GM23338 (cell line): ENCODE measurements at regions not wholly inside any gene's neighbourhood (a gene's known extent, or its start where the extent isn't known, plus 50 kb on each side); places are given as distances from the start of the nearest gene placed in this dataset.

Experiments
- ATAC-seq: fragments of 200-7000 bp; cut with Tn5 transposase; 3 replicates; pipeline ENCODE4 v1.9.1; 2020
- DNase-seq: peaks from one replicate; pipeline ENCODE4 v3.0.0-alpha.2; 2015; ENCODE audit warnings: low spot score
- H2AFZ ChIP-seq: fragments of 200-600 bp; sonication (generic); 2 replicates; pipeline ENCODE4 v1.8.0; 2016; ENCODE audit warnings: antibody characterized with exemption, mild to moderate bottlenecking, moderate library complexity
- H3F3A ChIP-seq: fragments of 200-600 bp; sonication (generic); replicated peaks from 2 replicates; pipeline ENCODE4 v1.8.0; 2017; ENCODE audit warnings: antibody characterized with exemption, mixed run types, low read depth
- H3K27ac ChIP-seq: fragments of 200-600 bp; sonication (generic); 2 replicates; pipeline ENCODE4 v1.6.1; 2016; ENCODE audit warnings: low read depth
- H3K27me3 ChIP-seq: fragments of 200-600 bp; sonication (generic); 2 replicates; pipeline ENCODE4 v1.8.0; 2016; ENCODE audit warnings: mild to moderate bottlenecking, mixed run types, moderate library complexity; ENCODE audit not compliant: insufficient read depth
- H3K36me3 ChIP-seq: fragments of 200-600 bp; sonication (generic); 2 replicates; pipeline ENCODE4 v1.8.0; 2016; ENCODE audit warnings: mild to moderate bottlenecking; ENCODE audit not compliant: insufficient read depth
- H3K4me1 ChIP-seq: fragments of 200-600 bp; sonication (generic); 2 replicates; pipeline ENCODE4 v1.8.0; 2016; ENCODE audit warnings: mild to moderate bottlenecking, moderate library complexity; ENCODE audit not compliant: insufficient read depth
- H3K4me2 ChIP-seq: fragments of 200-600 bp; sonication (generic); 2 replicates; pipeline ENCODE4 v1.7.1; 2017; ENCODE audit warnings: mixed run types
- H3K4me3 ChIP-seq: fragments of 200-600 bp; sonication (generic); 2 replicates; pipeline ENCODE4 v1.6.1; 2016; ENCODE audit warnings: mixed run types
- H3K79me2 ChIP-seq: fragments of 200-600 bp; sonication (generic); replicated peaks from 2 replicates; pipeline ENCODE4 v1.8.0; 2017; ENCODE audit warnings: mild to moderate bottlenecking; ENCODE audit not compliant: insufficient read depth
- H3K9me2 ChIP-seq: fragments of 200-600 bp; sonication (generic); 2 replicates; pipeline ENCODE4 v1.8.0; 2017; ENCODE audit not compliant: insufficient read depth
- H4K20me1 ChIP-seq: fragments of 200-600 bp; sonication (generic); replicated peaks from 2 replicates; pipeline ENCODE4 v1.8.0; 2017; ENCODE audit warnings: mild to moderate bottlenecking; ENCODE audit not compliant: insufficient read depth
- H3K27ac Mint-ChIP-seq: 2 replicates; pipeline ENCODE4 v1.8.0; 2020; ENCODE audit warnings: inconsistent platforms, mild to moderate bottlenecking, moderate library complexity, mixed read lengths
- H3K27me3 Mint-ChIP-seq: 3 replicates; pipeline ENCODE4 v1.8.0; 2022; ENCODE audit warnings: low read depth, mild to moderate bottlenecking, moderate library complexity, mixed read lengths, inconsistent platforms; ENCODE audit not compliant: insufficient read depth, poor library complexity
- H3K36me3 Mint-ChIP-seq: 3 replicates; pipeline ENCODE4 v1.8.0; 2021; ENCODE audit warnings: low read depth, mild to moderate bottlenecking, inconsistent platforms, moderate library complexity, mixed read lengths
- H3K4me1 Mint-ChIP-seq: 3 replicates; pipeline ENCODE4 v1.8.0; 2020; ENCODE audit warnings: mild to moderate bottlenecking, inconsistent platforms, mixed read lengths
- H3K4me3 Mint-ChIP-seq: 3 replicates; pipeline ENCODE4 v1.8.0; 2021; ENCODE audit warnings: moderate library complexity, mild to moderate bottlenecking, inconsistent platforms, mixed read lengths
- H3K9me3 Mint-ChIP-seq: 3 replicates; pipeline ENCODE4 v1.8.0; 2020; ENCODE audit warnings: moderate library complexity, mild to moderate bottlenecking, inconsistent platforms, mixed read lengths
- CTCF ChIP-seq, 2 experiments: fragments of 200-600 bp in 1 of 2; sonication (generic) in 1 of 2; conservative IDR thresholded peaks; 2 replicates each; pipeline versions ENCODE4 v1.5.1 to v1.6.1; 2016 to 2017; ENCODE audit warnings: antibody characterized with exemption in 2 of 2, low read depth in 2 of 2, mild to moderate bottlenecking in 2 of 2, moderate library complexity in 1 of 2
- NANOG ChIP-seq: IDR thresholded peaks from 2 replicates; pipeline ENCODE4 v1.6.1; 2016; ENCODE audit warnings: antibody characterized with exemption, borderline replicate concordance
- POLR2AphosphoS5 ChIP-seq: IDR thresholded peaks from 2 replicates; pipeline ENCODE4 v1.6.1; 2016; ENCODE audit warnings: antibody characterized with exemption, low read depth
- STAT1 ChIP-seq: IDR thresholded peaks from one replicate; pipeline ENCODE4 v1.6.1; 2016; ENCODE audit warnings: antibody characterized with exemption; ENCODE audit not compliant: unreplicated experiment
- ZNF462 ChIP-seq: fragments of 250-450 bp; sonication (Bioruptor Pico); IDR thresholded peaks from 2 replicates; pipeline ENCODE4 v1.5.0; 2020; ENCODE audit warnings: mild to moderate bottlenecking, moderate library complexity

GRCh38 chr10:44258460-44259089 lies 126.3 kb downstream of the CXCL12 start:
- H3K27me3 ChIP-seq = no peaks in the 10 kb centered on the region
- H3K4me2 ChIP-seq = no peak overlapping the region
- peaks cover 21% of the 10 kb centered on the region for H3K9me2 ChIP-seq
- H3K27ac ChIP-seq = no peak overlapping the region
- H3K36me3 ChIP-seq = no peaks in the 10 kb centered on the region
- peaks cover 10% of the 10 kb centered on the region; the same call in 1 of the 2 replicates for H3K4me1 ChIP-seq
- no peak overlapping the region for H3K27ac Mint-ChIP-seq
- H3F3A ChIP-seq = no peaks in the 10 kb centered on the region
- peaks cover 15% of the 10 kb centered on the region for H3K4me1 Mint-ChIP-seq
- peaks cover 2% of the 10 kb centered on the region; the same call in 1 of the 3 replicates for H3K36me3 Mint-ChIP-seq
- TF ChIP-seq NANOG (no peak), STAT1 (no peak), POLR2AphosphoS5 (no peak), CTCF (conservative IDR thresholded peaks at IDR 0.05; ENCODE audit: low read depth in 2 of 2) (no peak), ZNF462 (CRISPR knock-in tag) (no peak)
- peaks cover 11% of the 10 kb centered on the region for H3K27me3 Mint-ChIP-seq
- H3K9me3 Mint-ChIP-seq = no peaks in the 10 kb centered on the region; the same call in 2 of the 3 replicates
- no peaks in the 10 kb centered on the region for H4K20me1 ChIP-seq
- ATAC-seq (no peak; the same call in 2 of the 3 replicates), DNase-seq (no peak)
- no peaks in the 10 kb centered on the region for H3K79me2 ChIP-seq
- H3K4me3 ChIP-seq = no peak overlapping the region
- H2AFZ ChIP-seq = peak overlapping the region; percentile 85; the same call in 1 of the 2 replicates
- no peak overlapping the region for H3K4me3 Mint-ChIP-seq
